ENCODE measurements at regions not wholly inside any gene's neighbourhood (a gene's known extent, or its start where the extent isn't known, plus 50 kb on each side); places are given as distances from the start of the nearest gene placed in this dataset.
A peak's percentile ranks its signal among the peaks of the same experiment; 100 is the strongest.

GRCh38 chr2:215736653-215737290 is 276.6 kb downstream of the MREG start:
- no peak overlapping the region for H3K27ac ChIP-seq (ENCODE audit: low read depth in 1 of 2, low read length in 2 of 2)
- H3K27me3 ChIP-seq (ENCODE audit: control insufficient read depth in 4 of 4, insufficient read depth in 4 of 4, low read length in 3 of 4): no peaks in the 10 kb centered on the region
- no peaks in the 10 kb centered on the region for H3K4me1 ChIP-seq (ENCODE audit: control insufficient read depth in 4 of 4, insufficient read depth in 4 of 4, low read length in 3 of 4)
- H3K4me3 ChIP-seq (ENCODE audit: low read depth in 1 of 3, low read length in 3 of 3): no peak overlapping the region
- 72% methylated on average over 4 of the region's 4 CpGs for WGBS
- TF ChIP-seq RAD21 (IDR thresholded peaks at IDR 0.05) (peak in 1 of 2 donors; percentile 43), TAF1 (conservative IDR thresholded peaks at IDR 0.05) (no peak), GABPA (IDR thresholded peaks at IDR 0.05 in 1 of 2, conservative IDR thresholded peaks at IDR 0.05 in 1 of 2) (no peak), FOXA2 (IDR thresholded peaks at IDR 0.05) (no peak), HNF4G (IDR thresholded peaks at IDR 0.05) (no peak), NR2F2 (IDR thresholded peaks at IDR 0.05) (no peak), SP1 (IDR thresholded peaks at IDR 0.05) (no peak), HNF4A (conservative IDR thresholded peaks at IDR 0.05) (peak in 1 of 2 donors; percentile 7)
- TF ChIP-seq, protein P1, sequence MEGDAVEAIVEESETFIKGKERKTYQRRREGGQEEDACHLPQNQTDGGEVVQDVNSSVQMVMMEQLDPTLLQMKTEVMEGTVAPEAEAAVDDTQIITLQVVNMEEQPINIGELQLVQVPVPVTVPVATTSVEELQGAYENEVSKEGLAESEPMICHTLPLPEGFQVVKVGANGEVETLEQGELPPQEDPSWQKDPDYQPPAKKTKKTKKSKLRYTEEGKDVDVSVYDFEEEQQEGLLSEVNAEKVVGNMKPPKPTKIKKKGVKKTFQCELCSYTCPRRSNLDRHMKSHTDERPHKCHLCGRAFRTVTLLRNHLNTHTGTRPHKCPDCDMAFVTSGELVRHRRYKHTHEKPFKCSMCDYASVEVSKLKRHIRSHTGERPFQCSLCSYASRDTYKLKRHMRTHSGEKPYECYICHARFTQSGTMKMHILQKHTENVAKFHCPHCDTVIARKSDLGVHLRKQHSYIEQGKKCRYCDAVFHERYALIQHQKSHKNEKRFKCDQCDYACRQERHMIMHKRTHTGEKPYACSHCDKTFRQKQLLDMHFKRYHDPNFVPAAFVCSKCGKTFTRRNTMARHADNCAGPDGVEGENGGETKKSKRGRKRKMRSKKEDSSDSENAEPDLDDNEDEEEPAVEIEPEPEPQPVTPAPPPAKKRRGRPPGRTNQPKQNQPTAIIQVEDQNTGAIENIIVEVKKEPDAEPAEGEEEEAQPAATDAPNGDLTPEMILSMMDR (IDR thresholded peaks at IDR 0.05; ENCODE audit: low read depth, low read length, missing input control): peak; percentile 23
- H3K9me3 ChIP-seq (ENCODE audit: control insufficient read depth in 4 of 4, low read length in 3 of 4): no peaks in the 10 kb centered on the region
- no peak overlapping the region for H3K9ac ChIP-seq (ENCODE audit: low read depth in 1 of 2, low read length in 2 of 2)
- no peak for DNase-seq (ENCODE audit: low spot score)
- H3K36me3 ChIP-seq (ENCODE audit: control insufficient read depth in 4 of 4, insufficient read depth in 3 of 4, low read depth in 1 of 4, low read length in 3 of 4): no peaks in the 10 kb centered on the region

DNA sequence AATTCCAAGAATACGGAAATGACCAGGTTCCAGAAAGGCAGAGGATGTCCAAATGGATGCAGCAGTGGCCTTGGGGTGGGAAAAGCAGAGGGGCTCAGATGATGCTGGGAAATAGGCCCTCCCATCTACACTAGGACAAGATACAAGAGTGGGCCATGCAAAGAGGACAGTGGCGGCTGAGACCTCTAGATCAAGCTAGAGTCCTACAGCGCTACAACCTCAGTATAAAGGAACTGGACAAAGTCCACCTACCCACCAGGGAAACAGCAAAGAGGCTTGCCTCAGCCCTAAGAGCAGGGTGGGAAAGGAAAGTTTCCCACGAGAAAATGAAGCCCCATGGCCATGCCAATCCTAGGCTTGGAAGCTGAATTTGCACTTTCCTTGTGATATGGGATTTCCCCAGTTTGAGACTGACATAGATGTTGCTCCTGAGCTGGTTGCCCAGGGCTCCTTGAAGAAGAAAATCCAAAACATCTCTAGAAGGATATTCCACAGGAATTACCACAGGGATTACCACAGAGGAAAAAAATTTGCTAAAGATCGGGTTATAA is 282.2 kb downstream of the MREG start:
- Histone ChIP-seq H3K27ac (ENCODE audit: low read depth in 1 of 2, low read length in 2 of 2) (no peak overlapping the region), H3K27me3 (ENCODE audit: control insufficient read depth in 4 of 4, insufficient read depth in 4 of 4, low read length in 3 of 4) (no peaks in the 10 kb centered on the region), H3K4me1 (ENCODE audit: control insufficient read depth in 4 of 4, insufficient read depth in 4 of 4, low read length in 3 of 4) (peaks cover 0 to 4% (median 3%) of the 10 kb centered on the region in 4 donors), H3K9ac (ENCODE audit: low read depth in 1 of 2, low read length in 2 of 2) (no peak overlapping the region), H3K4me3 (ENCODE audit: low read depth in 1 of 3, low read length in 3 of 3) (no peak overlapping the region), H3K36me3 (ENCODE audit: control insufficient read depth in 4 of 4, insufficient read depth in 3 of 4, low read depth in 1 of 4, low read length in 3 of 4) (no peaks in the 10 kb centered on the region), H3K9me3 (ENCODE audit: control insufficient read depth in 4 of 4, low read length in 3 of 4) (no peaks in the 10 kb centered on the region)
- no peak for DNase-seq (ENCODE audit: low spot score)
- whole genome bisulfite sequencing: 93% methylated on average over 5 of the region's 5 CpGs
- TF ChIP-seq GABPA (IDR thresholded peaks at IDR 0.05 in 1 of 2, conservative IDR thresholded peaks at IDR 0.05 in 1 of 2) (no peak), ATF3 (IDR thresholded peaks at IDR 0.05) (no peak), FOXA1 (IDR thresholded peaks at IDR 0.05) (no peak), JUND (IDR thresholded peaks at IDR 0.05) (no peak)
- TF ChIP-seq, protein P1 (IDR thresholded peaks at IDR 0.05; ENCODE audit: low read depth, low read length, missing input control): no peak

- H3K9ac ChIP-seq (ENCODE audit: low read depth in 1 of 2, low read length in 2 of 2): no peak overlapping the region
- 91% methylated on average over 5 of the region's 5 CpGs for WGBS
- TF ChIP-seq RXRA (IDR thresholded peaks at IDR 0.05) (no peak), YY1 (IDR thresholded peaks at IDR 0.05) (no peak), FOXA2 (IDR thresholded peaks at IDR 0.05) (no peak), EGR1 (IDR thresholded peaks at IDR 0.05; ENCODE audit: low read depth in 2 of 2) (no peak), HNF4G (IDR thresholded peaks at IDR 0.05) (no peak), RAD21 (IDR thresholded peaks at IDR 0.05) (no peak)
- H3K4me3 ChIP-seq (ENCODE audit: low read depth in 1 of 3, low read length in 3 of 3): no peak overlapping the region
- no peak overlapping the region for H3K27ac ChIP-seq (ENCODE audit: low read depth in 1 of 2, low read length in 2 of 2)
- no peak for DNase-seq (ENCODE audit: low spot score)
- H3K36me3 ChIP-seq (ENCODE audit: control insufficient read depth in 4 of 4, insufficient read depth in 3 of 4, low read depth in 1 of 4, low read length in 3 of 4): no peaks in the 10 kb centered on the region
- H3K4me1 ChIP-seq (ENCODE audit: control insufficient read depth in 4 of 4, insufficient read depth in 4 of 4, low read length in 3 of 4): peaks cover 0 to 4% (median 3%) of the 10 kb centered on the region in 4 donors
- H3K27me3 ChIP-seq (ENCODE audit: control insufficient read depth in 4 of 4, insufficient read depth in 4 of 4, low read length in 3 of 4): no peaks in the 10 kb centered on the region
- H3K9me3 ChIP-seq (ENCODE audit: control insufficient read depth in 4 of 4, low read length in 3 of 4): no peaks in the 10 kb centered on the region
These were observed 283.2 kb downstream of the MREG start for GRCh38 chr2:215729985-215730620.

Measured in liver (tissue), 8 donors.